ENCODE measurements at regions not wholly inside any gene's neighbourhood (a gene's known extent, or its start where the extent isn't known, plus 50 kb on each side); places are given as distances from the start of the nearest gene placed in this dataset.

DNA sequence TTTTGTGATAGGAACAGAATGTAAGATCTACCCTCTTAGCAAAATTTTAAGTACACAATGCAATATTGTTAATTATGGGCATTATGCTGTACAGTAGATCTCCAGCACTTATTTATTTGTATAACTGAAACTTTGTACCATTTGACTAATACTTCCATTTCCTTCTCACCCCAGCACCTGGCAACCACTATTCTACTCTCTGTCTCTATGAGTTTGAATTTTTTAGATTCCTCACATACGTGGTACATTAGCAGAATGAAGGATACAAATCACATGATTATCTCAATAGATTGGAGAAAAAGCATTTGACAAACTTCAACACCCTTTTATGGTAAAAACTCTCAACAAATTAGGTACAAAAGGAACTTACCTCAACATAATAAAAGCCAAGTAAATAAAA lies 90.3 kb upstream of the DLX6 start:
- TF ChIP-seq, protein P1, sequence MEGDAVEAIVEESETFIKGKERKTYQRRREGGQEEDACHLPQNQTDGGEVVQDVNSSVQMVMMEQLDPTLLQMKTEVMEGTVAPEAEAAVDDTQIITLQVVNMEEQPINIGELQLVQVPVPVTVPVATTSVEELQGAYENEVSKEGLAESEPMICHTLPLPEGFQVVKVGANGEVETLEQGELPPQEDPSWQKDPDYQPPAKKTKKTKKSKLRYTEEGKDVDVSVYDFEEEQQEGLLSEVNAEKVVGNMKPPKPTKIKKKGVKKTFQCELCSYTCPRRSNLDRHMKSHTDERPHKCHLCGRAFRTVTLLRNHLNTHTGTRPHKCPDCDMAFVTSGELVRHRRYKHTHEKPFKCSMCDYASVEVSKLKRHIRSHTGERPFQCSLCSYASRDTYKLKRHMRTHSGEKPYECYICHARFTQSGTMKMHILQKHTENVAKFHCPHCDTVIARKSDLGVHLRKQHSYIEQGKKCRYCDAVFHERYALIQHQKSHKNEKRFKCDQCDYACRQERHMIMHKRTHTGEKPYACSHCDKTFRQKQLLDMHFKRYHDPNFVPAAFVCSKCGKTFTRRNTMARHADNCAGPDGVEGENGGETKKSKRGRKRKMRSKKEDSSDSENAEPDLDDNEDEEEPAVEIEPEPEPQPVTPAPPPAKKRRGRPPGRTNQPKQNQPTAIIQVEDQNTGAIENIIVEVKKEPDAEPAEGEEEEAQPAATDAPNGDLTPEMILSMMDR (IDR thresholded peaks at IDR 0.05): no peak

DNA sequence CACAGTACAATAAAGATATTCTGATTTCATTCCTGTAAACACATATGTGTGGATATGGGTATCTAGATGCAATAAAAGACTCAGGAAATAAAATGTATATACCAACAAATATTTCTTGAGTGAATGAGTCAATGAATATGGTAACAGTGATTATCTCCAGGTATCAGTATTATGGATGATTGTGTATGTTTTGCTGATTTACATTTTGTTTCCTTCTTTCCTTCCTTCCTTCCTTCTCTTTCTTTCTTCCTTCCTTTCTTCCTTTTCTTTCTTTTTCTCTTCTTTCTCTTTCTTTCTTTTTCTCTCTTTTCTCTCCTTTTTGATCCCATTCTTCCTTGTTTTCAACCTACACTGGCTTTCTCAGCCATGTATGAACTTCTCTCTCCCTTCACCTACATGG lies 85.3 kb upstream of the DLX6 start:
- TF ChIP-seq, protein P1 (IDR thresholded peaks at IDR 0.05): no peak

GRCh38 chr7:96920713-96921112 lies 84.6 kb upstream of the DLX6 start:
- TF ChIP-seq, protein P1 (IDR thresholded peaks at IDR 0.05): no peak

DNA sequence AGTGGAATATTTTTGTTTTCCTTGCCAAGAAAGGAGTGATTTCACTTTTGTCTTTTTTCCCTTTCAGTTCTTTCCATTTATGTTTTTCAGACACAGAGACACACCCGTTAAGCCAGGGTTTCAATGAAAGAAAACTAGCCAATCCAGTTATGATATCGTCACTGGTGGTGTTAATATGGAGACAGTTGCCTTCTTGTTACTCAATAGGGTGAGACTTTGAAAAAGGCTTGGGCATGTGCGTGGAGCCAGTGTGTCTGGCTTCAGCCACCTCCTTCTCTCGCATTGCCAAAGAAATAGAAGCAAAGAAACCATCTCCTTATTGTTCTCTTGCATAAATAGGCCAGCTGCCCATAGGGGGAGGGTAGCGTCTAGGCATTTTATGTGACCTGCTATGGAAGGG lies 84.1 kb upstream of the DLX6 start:
- TF ChIP-seq, protein P1 (IDR thresholded peaks at IDR 0.05): no peak

GRCh38 chr7:96921771-96922170 lies 83.6 kb upstream of the DLX6 start:
- TF ChIP-seq, protein P1 (IDR thresholded peaks at IDR 0.05): no peak

GRCh38 chr7:96927131-96927530 lies 78.2 kb upstream of the DLX6 start:
- TF ChIP-seq, protein P1 (IDR thresholded peaks at IDR 0.05): no peak

- TF ChIP-seq, protein P1 (IDR thresholded peaks at IDR 0.05): no peak
Observed at GRCh38 chr7:96928965-96929364, 76.4 kb upstream of the DLX6 start.

GRCh38 chr7:96931891-96932290 lies 73.5 kb upstream of the DLX6 start:
- TF ChIP-seq, protein P1 (IDR thresholded peaks at IDR 0.05): no peak

Measured in LNCAP (cell line).